ENCODE measurements at regions not wholly inside any gene's neighbourhood (a gene's known extent, or its start where the extent isn't known, plus 50 kb on each side); places are given as distances from the start of the nearest gene placed in this dataset.

- no peak for DNase-seq
Measured at GRCh38 chr2:147709655-147710054, 135.2 kb upstream of the ACVR2A start.

- no peak for DNase-seq
Measured at GRCh38 chr2:147703171-147703570, 141.7 kb upstream of the ACVR2A start.

GRCh38 chr2:147698166-147698565, 146.7 kb upstream of the ACVR2A start:
- DNase-seq = no peak

GRCh38 chr2:147696426-147696825, 148.4 kb upstream of the ACVR2A start:
- DNase-seq = no peak

- DNase-seq = no peak
Measured at GRCh38 chr2:147689220-147689909, 155.5 kb upstream of the ACVR2A start.

GRCh38 chr2:147688242-147688641, 156.6 kb upstream of the ACVR2A start:
- no peak for DNase-seq

- no peak for DNase-seq
Measured at GRCh38 chr2:147686365-147686764, 158.5 kb upstream of the ACVR2A start.

- DNase-seq = no peak
Measured at GRCh38 chr2:147684903-147685302, 159.9 kb upstream of the ACVR2A start.

- no peak for DNase-seq
Measured at GRCh38 chr2:147683380-147683779, 161.4 kb upstream of the ACVR2A start.

GRCh38 chr2:147681093-147681492, 163.7 kb upstream of the ACVR2A start:
- DNase-seq = no peak

- no peak for DNase-seq
Measured at GRCh38 chr2:147679955-147680531, 164.8 kb upstream of the ACVR2A start.

GRCh38 chr2:147679191-147679954, 165.5 kb upstream of the ACVR2A start:
- no peak for DNase-seq

GRCh38 chr2:147665105-147665504, 179.7 kb upstream of the ACVR2A start:
- DNase-seq = no peak

- no peak for DNase-seq
Measured at GRCh38 chr2:147663962-147664361, 180.9 kb upstream of the ACVR2A start.

- DNase-seq = no peak
Measured at GRCh38 chr2:147663153-147663961, 181.5 kb upstream of the ACVR2A start.

- DNase-seq = no peak
Measured at GRCh38 chr2:147662221-147662620, 182.6 kb upstream of the ACVR2A start.

- no peak for DNase-seq
Measured at GRCh38 chr2:147660680-147661079, 184.1 kb upstream of the ACVR2A start.

- no peak for DNase-seq
Measured at GRCh38 chr2:147659051-147659450, 185.8 kb upstream of the ACVR2A start.

- no peak for DNase-seq
Measured at GRCh38 chr2:147657086-147658000, 187.5 kb upstream of the ACVR2A start.

GRCh38 chr2:147649998-147650397, 194.8 kb upstream of the ACVR2A start:
- no peak for DNase-seq

GRCh38 chr2:147649286-147649685, 195.5 kb upstream of the ACVR2A start:
- DNase-seq = no peak

- no peak for DNase-seq
Measured at GRCh38 chr2:147648471-147648870, 196.4 kb upstream of the ACVR2A start.
